ENCODE measurements at regions not wholly inside any gene's neighbourhood (a gene's known extent, or its start where the extent isn't known, plus 50 kb on each side); places are given as distances from the start of the nearest gene placed in this dataset.

DNA sequence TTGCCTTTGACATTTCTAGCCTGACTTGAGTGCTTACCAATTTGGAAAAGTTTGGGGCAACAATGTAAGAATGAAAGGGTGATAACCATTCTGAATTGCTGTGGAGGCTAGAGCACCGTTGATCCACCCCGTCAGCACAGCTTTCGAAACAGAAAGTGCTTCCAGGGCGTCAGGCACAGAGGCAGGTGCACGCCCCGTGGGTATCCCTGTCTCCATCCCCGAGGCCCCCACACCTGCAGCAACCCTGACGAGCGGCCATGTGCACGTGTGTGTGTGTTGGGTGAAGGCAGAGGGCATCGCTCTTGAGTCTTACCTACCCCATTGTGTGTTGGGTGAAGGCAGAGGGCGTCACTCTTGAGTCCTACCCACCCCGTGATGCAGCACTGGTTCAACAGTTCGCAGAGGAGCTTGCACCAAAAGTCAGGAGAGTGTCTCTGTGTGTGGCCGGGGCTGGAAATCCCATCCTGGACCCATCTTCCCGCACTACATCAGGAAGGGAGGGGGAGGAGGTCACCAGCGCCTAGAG lies 404.5 kb downstream of the BRD1 start:
- no peak for TF ChIP-seq CTCF (IDR thresholded peaks at IDR 0.05; ENCODE audit: insufficient read depth, low read length, poor library complexity, severe bottlenecking)
- no peak overlapping the region for H3K4me3 ChIP-seq (replicated peaks; ENCODE audit: low read depth, low read length)
- H3K27me3 ChIP-seq (replicated peaks; ENCODE audit: control insufficient read depth, insufficient read depth, low read length) = no peaks in the 10 kb centered on the region
- no peaks in the 10 kb centered on the region for H3K36me3 ChIP-seq (ENCODE audit: control insufficient read depth, insufficient read depth, low read length)
- DNase-seq (ENCODE audit: extremely low read depth, insufficient read length) = no peak

DNA sequence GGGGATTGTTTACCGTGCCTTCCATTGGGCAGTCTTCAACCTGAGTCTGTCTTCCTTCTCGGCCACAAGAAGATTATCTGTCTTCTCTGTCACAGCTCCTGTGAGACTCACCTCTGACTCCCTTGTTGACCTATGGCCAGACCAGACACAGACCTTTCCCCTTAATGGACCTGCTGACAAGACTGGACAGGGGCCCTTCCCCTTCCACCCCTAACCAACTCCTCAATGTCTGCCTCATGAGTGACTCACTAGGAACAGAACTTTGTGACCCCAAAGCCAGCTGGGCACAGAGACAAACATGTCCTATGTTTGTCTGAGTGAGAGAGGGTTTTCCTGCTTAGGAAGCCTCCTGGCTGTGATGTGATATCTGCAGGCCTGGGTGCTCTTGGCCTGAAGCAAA lies 405.0 kb downstream of the BRD1 start:
- no peak for DNase-seq (ENCODE audit: extremely low read depth, insufficient read length)
- Histone ChIP-seq H3K27me3 (replicated peaks; ENCODE audit: control insufficient read depth, insufficient read depth, low read length) (no peaks in the 10 kb centered on the region; the same call in 1 of the 2 replicates), H3K4me3 (replicated peaks; ENCODE audit: low read depth, low read length) (no peak overlapping the region), H3K36me3 (ENCODE audit: control insufficient read depth, insufficient read depth, low read length) (no peaks in the 10 kb centered on the region)
- TF ChIP-seq CTCF (IDR thresholded peaks at IDR 0.05; ENCODE audit: insufficient read depth, low read length, poor library complexity, severe bottlenecking) = no peak

GRCh38 chr22:49420651-49421050 lies 407.0 kb downstream of the BRD1 start:
- DNase-seq (ENCODE audit: extremely low read depth, insufficient read length) = no peak
- Histone ChIP-seq H3K4me3 (replicated peaks; ENCODE audit: low read depth, low read length) (no peak overlapping the region), H3K27me3 (replicated peaks; ENCODE audit: control insufficient read depth, insufficient read depth, low read length) (no peaks in the 10 kb centered on the region; the same call in 1 of the 2 replicates), H3K36me3 (ENCODE audit: control insufficient read depth, insufficient read depth, low read length) (no peaks in the 10 kb centered on the region)
- TF ChIP-seq CTCF (IDR thresholded peaks at IDR 0.05; ENCODE audit: insufficient read depth, low read length, poor library complexity, severe bottlenecking) = no peak

GRCh38 chr22:49419661-49420060 lies 408.0 kb downstream of the BRD1 start:
- TF ChIP-seq CTCF (IDR thresholded peaks at IDR 0.05; ENCODE audit: insufficient read depth, low read length, poor library complexity, severe bottlenecking) = no peak
- no peaks in the 10 kb centered on the region; the same call in 1 of the 2 replicates for H3K27me3 ChIP-seq (replicated peaks; ENCODE audit: control insufficient read depth, insufficient read depth, low read length)
- no peak overlapping the region for H3K4me3 ChIP-seq (replicated peaks; ENCODE audit: low read depth, low read length)
- DNase-seq (ENCODE audit: extremely low read depth, insufficient read length) = no peak
- H3K36me3 ChIP-seq (ENCODE audit: control insufficient read depth, insufficient read depth, low read length) = no peaks in the 10 kb centered on the region

DNA sequence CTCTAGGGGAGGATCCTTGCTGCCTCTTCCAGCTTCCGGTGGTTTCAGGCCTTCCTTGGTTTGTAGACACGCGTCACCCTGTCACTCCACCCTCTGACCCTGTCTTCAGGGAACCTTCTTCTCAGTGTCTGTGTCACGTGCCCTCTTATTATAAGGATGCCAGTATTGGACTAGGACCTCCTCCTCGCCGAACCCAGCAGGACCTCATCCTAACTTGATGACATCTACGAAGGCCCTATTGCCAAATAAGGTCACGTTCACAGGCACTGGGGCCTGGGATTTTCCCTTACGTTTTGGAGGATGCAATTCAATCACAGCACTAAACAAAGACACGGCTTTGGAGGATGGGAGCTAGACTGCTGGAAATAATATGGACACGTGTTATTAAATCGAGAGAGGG lies 408.7 kb downstream of the BRD1 start:
- H3K27me3 ChIP-seq (replicated peaks; ENCODE audit: control insufficient read depth, insufficient read depth, low read length) = no peaks in the 10 kb centered on the region; the same call in 1 of the 2 replicates
- no peak overlapping the region for H3K4me3 ChIP-seq (replicated peaks; ENCODE audit: low read depth, low read length)
- no peaks in the 10 kb centered on the region for H3K36me3 ChIP-seq (ENCODE audit: control insufficient read depth, insufficient read depth, low read length)
- TF ChIP-seq CTCF (IDR thresholded peaks at IDR 0.05; ENCODE audit: insufficient read depth, low read length, poor library complexity, severe bottlenecking) = no peak
- DNase-seq (ENCODE audit: extremely low read depth, insufficient read length) = no peak

DNA sequence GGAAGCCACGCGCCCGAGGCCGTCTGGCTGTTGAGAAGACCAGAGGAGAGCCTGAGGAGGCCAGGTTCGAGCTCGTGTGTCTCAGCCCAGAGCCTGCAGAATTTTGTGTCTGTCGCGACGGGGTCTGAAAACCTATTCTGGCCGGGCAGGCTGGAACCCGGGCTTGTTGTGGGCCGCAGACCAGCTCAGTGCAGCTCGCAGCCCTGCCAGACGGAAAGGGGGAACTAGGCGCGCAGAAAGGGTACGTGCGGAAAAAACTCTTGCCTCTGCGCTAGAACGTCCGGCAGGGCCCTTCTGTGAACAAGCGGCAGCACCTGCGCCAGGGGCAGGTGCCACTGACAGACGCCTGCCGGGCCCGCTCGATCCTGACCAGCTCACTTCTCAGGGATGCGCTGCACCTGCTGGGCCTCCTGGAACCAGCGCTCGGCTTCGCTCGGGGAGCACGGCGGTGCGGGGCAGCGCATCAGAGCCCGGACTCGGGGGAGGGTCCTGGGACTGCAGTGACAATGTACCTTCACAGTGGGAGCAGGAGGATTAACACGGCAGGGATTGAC lies 409.3 kb downstream of the BRD1 start:
- Histone ChIP-seq H3K36me3 (ENCODE audit: control insufficient read depth, insufficient read depth, low read length) (no peaks in the 10 kb centered on the region), H3K27me3 (replicated peaks; ENCODE audit: control insufficient read depth, insufficient read depth, low read length) (no peaks in the 10 kb centered on the region; the same call in 1 of the 2 replicates), H3K4me3 (replicated peaks; ENCODE audit: low read depth, low read length) (no peak overlapping the region)
- no peak for DNase-seq (ENCODE audit: extremely low read depth, insufficient read length)
- TF ChIP-seq CTCF (IDR thresholded peaks at IDR 0.05; ENCODE audit: insufficient read depth, low read length, poor library complexity, severe bottlenecking) = no peak
